GM12872 (cell line): ENCODE measurements at regions not wholly inside any gene's neighbourhood (a gene's known extent, or its start where the extent isn't known, plus 50 kb on each side); places are given as distances from the start of the nearest gene placed in this dataset.

ENCODE experiments used
- TF ChIP-seq, protein P1 (sequence below): IDR thresholded peaks from 3 replicates; pipeline ENCODE4 v1.5.1; 2011; ENCODE audit warnings: low read depth, mild to moderate bottlenecking, low read length, moderate library complexity; ENCODE audit not compliant: insufficient read depth

GRCh38 chr2:129642526-129643043 lies 336.9 kb upstream of the RAB6C start:
- TF ChIP-seq, protein P1, sequence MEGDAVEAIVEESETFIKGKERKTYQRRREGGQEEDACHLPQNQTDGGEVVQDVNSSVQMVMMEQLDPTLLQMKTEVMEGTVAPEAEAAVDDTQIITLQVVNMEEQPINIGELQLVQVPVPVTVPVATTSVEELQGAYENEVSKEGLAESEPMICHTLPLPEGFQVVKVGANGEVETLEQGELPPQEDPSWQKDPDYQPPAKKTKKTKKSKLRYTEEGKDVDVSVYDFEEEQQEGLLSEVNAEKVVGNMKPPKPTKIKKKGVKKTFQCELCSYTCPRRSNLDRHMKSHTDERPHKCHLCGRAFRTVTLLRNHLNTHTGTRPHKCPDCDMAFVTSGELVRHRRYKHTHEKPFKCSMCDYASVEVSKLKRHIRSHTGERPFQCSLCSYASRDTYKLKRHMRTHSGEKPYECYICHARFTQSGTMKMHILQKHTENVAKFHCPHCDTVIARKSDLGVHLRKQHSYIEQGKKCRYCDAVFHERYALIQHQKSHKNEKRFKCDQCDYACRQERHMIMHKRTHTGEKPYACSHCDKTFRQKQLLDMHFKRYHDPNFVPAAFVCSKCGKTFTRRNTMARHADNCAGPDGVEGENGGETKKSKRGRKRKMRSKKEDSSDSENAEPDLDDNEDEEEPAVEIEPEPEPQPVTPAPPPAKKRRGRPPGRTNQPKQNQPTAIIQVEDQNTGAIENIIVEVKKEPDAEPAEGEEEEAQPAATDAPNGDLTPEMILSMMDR: no peak

DNA sequence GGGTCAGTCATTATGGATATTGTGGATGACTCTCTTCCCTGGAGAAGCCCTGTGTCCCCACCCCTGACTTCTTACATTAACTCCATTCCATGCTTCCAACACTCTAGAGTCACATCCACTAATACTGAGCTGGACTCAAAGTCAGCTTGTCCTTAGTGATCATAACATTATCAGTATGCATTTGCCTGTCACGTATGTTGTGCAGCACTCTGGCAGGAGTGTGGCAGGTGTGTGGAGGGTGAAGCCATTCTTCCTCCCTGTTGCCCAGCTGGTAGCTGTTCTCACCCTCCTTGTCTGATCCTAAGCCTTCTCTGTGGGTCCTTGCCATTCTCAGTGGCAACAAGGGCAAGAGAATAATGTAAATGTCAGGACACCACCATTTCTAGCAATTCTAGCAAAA lies 334.1 kb upstream of the RAB6C start:
- TF ChIP-seq, protein P1: no peak

DNA sequence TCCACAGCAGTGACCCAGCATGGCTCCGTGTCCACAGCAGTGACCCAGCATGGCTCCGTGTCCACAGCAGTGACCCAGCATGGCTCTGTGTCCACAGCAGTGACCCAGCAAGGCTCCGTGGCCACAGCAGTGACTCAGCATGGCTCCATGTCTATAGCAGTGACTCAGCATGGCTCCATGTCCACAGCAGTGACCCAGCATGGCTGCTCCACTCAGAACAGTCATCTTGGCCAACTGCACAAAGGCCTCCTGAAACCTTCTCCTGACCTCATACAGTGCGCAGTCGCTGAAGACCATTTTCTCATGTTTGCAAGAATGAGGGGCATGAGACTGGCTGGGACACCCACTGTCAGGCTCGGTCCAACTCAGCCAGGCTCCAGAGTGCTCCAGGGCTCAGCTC lies 333.4 kb upstream of the RAB6C start:
- TF ChIP-seq, protein P1: no peak

DNA sequence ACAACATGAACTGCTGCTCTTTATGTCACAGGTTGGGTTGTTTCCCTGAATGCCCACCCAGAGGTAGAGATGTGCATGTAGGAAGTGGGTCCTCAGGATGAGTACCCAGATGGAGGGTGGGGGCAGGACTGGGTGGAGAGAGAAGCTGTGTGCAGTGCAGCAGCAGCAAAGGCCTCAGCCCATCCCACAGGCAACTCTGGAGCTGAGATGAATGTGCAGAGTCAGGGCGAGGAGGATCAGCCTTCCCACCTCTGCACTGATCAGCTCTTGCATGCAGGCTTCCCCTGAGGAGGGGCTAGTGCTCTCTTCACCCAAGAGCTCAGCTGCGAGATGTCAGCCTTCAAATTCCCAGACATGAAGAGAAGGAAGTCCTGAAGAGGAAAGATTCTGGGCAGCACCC lies 326.2 kb upstream of the RAB6C start:
- TF ChIP-seq, protein P1: no peak

- TF ChIP-seq, protein P1: no peak
Observed at GRCh38 chr2:129654331-129654730, 325.1 kb upstream of the RAB6C start.

GRCh38 chr2:129656081-129656598 lies 323.3 kb upstream of the RAB6C start:
- TF ChIP-seq, protein P1: no peak

- TF ChIP-seq, protein P1: no peak
Observed at GRCh38 chr2:129658430-129658829, 321.0 kb upstream of the RAB6C start.

DNA sequence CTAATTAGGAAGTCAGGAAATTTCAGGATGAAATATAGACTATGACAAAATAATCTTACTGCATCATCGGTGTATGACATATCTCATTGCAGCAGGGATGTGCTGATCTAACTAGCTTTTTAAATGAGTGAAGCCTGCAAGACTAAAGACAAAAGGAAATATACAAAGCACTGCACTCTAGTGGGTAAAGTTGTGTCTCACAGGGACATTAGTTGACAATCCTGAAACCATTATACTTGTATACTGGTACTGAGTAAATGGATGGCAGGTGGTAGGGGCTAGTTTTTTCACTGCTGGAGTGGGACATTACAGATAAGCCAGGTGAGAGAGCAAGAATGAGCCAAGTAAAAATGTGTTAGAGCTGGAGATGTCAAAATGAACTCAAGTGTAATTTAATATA lies 317.5 kb upstream of the RAB6C start:
- TF ChIP-seq, protein P1: no peak
